ENCODE measurements at regions not wholly inside any gene's neighbourhood (a gene's known extent, or its start where the extent isn't known, plus 50 kb on each side); places are given as distances from the start of the nearest gene placed in this dataset.

- no peak overlapping the region for H3K4me3 Mint-ChIP-seq
- Histone ChIP-seq H2AFZ (ENCODE audit: low read length) (no peak overlapping the region), H3K4me1 (ENCODE audit: insufficient read depth, low read length) (no peaks in the 10 kb centered on the region), H3K9ac (ENCODE audit: extremely low read depth, insufficient read length, low read length) (no peak overlapping the region), H3K14ac (ENCODE audit: insufficient read depth, low read length) (no peak overlapping the region), H3K4ac (ENCODE audit: low read depth, low read length) (no peak overlapping the region), H2BK5ac (ENCODE audit: insufficient read length, low read length) (no peak overlapping the region), H4K8ac (replicated peaks; ENCODE audit: insufficient read length, low read depth, low read length) (no peak overlapping the region), H3K79me2 (ENCODE audit: insufficient read depth, low read length) (no peaks in the 10 kb centered on the region), H3K9me3 (ENCODE audit: control insufficient read depth, low read depth, low read length) (no peaks in the 10 kb centered on the region), H2BK120ac (ENCODE audit: low read depth, low read length, poor library complexity, severe bottlenecking) (no peak overlapping the region), H2BK20ac (ENCODE audit: low read depth, low read length, poor library complexity, severe bottlenecking) (no peak overlapping the region), H3K23ac (ENCODE audit: insufficient read length, low read depth, low read length) (no peak overlapping the region), H4K91ac (ENCODE audit: insufficient read length, low read depth, low read length) (no peak overlapping the region), H4K20me1 (ENCODE audit: control insufficient read depth, insufficient read depth, insufficient read length) (no peaks in the 10 kb centered on the region), H3K4me2 (ENCODE audit: insufficient read depth, insufficient read length, low read length) (no peak overlapping the region), H3K79me1 (ENCODE audit: insufficient read depth, low read depth, low read length, poor library complexity, severe bottlenecking) (no peaks in the 10 kb centered on the region), H2BK12ac (ENCODE audit: insufficient read length, low read depth, low read length) (no peak overlapping the region), H3K56ac (ENCODE audit: insufficient read length, low read depth, low read length) (no peak overlapping the region), H3K27ac (ENCODE audit: insufficient read length, low read depth, low read length) (no peak overlapping the region), H3K18ac (ENCODE audit: insufficient read length, low read depth, low read length) (no peak overlapping the region), H3K23me2 (ENCODE audit: insufficient read length, low read depth, low read length, poor library complexity, severe bottlenecking) (no peaks in the 10 kb centered on the region), H2BK15ac (ENCODE audit: low read depth, low read length) (no peak overlapping the region), H3T11ph (ENCODE audit: low read length) (no peak overlapping the region), H2AK5ac (ENCODE audit: insufficient read length, low read length) (no peak overlapping the region), H4K5ac (ENCODE audit: insufficient read length, low read depth, low read length) (no peak overlapping the region), H3K27me3 (ENCODE audit: insufficient read depth, low read length) (no peaks in the 10 kb centered on the region)
- H3K9me3 Mint-ChIP-seq: no peaks in the 10 kb centered on the region
- H3K27ac Mint-ChIP-seq: no peak overlapping the region
- H3K36me3 Mint-ChIP-seq (ENCODE audit: insufficient read depth in 1 of 3, low read depth in 3 of 3): no peaks in the 10 kb centered on the region
- H3K27me3 Mint-ChIP-seq (ENCODE audit: low read depth): peaks cover 10% of the 10 kb centered on the region
- no peaks in the 10 kb centered on the region for H3K4me1 Mint-ChIP-seq
- peak; percentile 79 for TF ChIP-seq CTCF (conservative IDR thresholded peaks at IDR 0.05)
- WGBS (ENCODE audit: extremely low coverage, insufficient read length, low lambda C conversion rate): no CpG with 5 or more reads among the region's 2 CpGs
- no peak for DNase-seq
Measured at GRCh38 chr13:86870444-86870843, 800.7 kb upstream of the SLITRK5 start.

Measured in H9 (cell line).